Forelimb muscle (tissue), 1 donor: ENCODE measurements at regions not wholly inside any gene's neighbourhood (a gene's known extent, or its start where the extent isn't known, plus 50 kb on each side); places are given as distances from the start of the nearest gene placed in this dataset.
"Not testable (repeated sequence)": the region's sequence is repeated elsewhere in the genome, so short reads cannot be mapped to it uniquely, and the experiment has no call there.

ENCODE experiments used
- DNase-seq: peaks from one replicate; pipeline ENCODE4 v3.0.0-alpha.2; 2013; ENCODE audit warnings: low read depth

DNA sequence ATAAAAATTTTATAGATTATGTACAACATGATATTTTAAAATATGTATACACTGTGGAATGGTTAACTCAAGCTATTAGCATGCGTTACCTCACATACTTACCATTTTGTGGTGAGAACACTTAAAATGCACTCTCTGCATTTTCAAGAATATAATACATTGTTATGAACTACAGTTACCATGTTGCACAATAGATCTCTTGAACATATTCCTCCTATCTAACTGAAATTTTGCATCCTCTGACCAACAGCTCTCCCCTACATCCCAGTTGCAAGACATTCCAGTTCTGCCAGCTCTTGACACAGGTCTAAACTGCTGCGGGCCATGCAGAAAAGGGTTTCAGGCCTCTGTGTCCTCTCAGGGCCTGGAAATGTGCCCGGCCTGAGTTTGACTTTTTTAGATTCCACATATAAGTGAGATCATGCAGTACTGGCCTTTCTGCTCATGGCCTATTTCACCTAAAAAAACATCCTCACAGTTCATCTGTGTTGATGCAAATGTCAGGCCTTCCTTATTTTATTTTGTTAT is 113.7 kb downstream of the CDCA7 start:
- no peak for DNase-seq

DNA sequence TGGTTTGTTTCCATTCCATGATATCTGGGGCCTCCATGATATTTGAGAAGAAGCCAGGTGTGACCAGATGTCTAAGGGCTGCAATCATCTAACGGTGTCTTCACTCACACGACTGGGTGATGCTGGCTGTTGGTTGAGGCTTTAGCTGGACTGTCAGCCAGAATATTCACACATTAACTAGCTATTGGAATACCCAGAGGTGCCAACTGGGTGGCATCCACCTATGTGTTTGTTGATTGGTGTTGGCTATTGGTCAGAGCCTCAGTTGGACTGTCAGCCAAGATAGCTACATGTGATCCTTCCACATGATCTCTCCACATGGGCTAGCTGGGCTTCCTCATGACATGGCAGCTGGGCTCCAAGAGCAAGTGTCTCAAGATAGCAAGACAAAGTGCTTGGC is 117.4 kb downstream of the CDCA7 start:
- no peak for DNase-seq

DNA sequence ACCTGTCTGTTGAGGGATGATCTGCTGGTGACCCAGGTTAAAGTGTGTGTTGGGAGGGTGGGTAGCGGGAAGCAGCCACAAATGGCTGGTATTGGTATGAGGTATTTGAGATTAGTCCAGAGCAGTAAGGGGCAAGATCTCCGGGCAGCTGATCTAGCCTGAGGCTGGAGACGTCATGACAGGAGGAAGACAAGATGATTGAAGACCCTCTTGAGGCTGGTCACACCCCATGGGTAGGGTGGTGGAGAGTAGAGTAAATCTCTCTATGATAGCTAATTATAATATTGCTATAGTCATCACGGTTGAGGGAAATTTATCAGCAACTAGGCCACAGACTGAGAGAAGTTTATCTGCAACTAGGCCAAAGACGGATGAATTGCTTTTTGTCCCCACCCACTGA is 128.5 kb downstream of the CDCA7 start:
- no peak for DNase-seq

DNA sequence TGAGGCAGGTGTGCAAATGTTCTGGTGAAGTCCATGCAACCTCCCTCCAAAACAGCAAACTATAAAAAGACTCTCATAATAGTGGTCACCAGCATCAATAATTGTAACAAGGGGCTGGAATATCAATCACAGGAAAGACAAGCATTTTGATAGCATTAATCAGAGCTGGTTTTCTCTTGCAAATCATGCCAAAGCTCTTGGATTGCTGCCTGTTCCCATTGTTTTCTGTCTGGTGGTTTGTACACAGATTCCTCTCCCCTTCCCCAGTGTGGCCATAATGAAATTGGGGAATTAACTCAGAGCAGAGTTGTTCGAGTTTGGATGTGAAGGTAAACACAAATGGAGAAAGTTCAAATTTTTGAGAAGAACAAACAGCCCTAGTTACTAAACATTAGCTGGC is 134.2 kb downstream of the CDCA7 start:
- DNase-seq, result no peak

DNA sequence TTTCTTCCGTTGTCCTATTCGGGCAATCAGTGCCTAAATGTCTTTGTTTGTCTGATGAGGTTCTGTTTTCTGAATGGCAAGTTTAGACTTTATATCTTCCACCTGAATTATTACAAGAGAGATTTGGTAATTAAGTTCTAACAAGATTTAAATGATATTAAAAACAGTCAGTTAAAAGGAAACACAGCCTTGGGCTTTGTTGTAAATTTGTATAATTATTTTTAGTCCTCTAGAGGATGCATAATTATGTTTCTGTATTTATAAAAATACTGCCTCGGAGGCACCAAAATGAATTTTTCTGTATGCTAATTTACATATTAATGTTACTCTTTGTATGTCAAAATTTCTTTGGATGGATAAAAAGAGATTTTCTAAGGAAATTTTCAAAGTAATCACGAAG is 136.7 kb downstream of the CDCA7 start:
- DNase-seq, result no peak

DNA sequence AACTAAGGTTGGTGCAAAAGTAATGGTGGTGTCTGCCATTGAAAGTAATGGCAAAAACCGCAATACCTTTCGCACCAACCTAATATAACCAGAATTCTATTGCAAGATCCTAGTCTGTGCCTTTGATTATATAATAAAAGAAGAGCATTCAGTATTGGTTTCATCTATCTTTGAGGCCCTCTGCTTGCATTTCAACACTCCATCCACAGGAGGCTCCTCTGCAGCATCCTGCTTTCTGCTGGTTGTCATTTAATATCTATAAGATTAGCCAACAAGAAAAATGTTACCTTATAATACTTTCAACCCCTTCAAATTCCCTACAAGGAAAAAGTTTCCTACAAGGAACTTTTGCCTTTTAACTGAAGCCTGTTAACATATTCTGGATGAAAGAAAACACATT is 139.2 kb downstream of the CDCA7 start:
- DNase-seq, result no peak

DNA sequence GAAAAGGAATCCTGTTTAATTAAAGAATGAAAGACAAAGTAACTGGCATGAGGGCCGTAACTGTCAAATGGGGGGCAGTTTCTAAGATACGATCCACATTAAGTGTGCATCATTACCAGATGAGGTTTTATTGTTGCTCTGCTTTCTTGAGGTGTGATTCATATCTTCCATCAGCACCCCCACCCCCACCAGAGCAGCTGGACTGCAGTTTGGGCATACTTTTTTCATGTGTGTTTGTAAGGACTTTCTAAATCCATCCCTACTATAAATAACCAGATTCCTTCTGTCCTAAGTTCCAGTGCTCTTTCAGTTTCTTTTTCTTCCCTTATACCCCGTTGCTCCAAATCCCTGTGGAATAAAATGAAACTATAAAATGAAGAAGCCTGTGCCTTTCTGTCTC is 142.1 kb downstream of the CDCA7 start:
- DNase-seq, result no peak

DNA sequence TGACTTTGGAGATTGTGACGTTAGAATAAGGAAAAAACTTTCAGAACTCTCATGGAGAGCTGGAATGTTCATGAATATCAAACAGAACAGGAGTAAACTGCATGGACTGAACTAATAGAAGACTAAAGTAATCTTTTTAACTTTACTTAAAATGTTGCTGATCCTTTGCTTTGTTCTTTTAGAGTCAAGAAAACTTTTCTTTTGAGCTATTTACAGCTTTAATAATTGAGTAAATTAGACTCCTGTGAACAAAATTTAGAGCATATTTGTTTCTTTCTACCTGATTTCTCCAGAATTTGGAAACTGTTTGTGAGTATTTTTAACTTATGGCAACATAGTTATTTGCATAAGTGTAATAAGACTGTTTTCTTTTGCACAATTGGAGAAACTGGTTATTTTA is 146.3 kb downstream of the CDCA7 start:
- DNase-seq, result no peak

DNA sequence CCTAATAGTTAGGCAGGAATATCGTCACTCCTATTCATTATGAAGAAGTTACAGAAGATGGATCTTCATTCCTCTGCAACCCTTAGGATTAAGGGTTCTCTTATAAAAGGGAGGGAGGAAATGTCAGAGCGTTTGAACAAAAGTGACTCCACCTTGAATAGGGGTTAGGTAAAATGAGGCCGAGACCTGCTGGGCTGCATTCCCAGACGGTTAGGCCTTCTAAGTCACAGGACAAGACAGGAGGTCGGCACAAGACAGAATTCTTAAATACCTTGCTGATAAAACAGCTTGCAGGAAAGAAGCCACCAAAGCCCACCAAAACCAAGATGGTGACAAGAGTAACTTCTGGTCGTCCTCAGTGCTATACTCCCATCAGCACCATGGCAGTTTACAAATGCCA is 147.6 kb downstream of the CDCA7 start:
- DNase-seq, result no peak

DNA sequence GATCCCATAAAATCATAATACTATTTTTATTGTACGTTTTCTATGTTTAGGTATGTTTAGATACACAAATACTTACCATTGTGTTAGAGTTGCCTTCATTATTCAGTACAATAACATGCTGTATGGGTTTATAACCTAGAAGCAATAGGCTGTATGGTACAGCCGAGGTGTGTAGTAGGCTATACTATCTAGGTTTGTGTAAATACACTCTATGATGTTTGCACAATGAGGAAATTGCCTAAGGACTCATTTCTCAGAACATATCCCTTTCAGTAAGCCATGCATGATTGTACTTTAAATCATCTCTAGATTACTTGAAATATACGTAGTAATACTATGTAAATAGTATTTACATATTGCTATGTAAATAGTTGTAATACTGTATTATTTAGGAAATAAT is 156.7 kb downstream of the CDCA7 start:
- DNase-seq, result no peak

DNA sequence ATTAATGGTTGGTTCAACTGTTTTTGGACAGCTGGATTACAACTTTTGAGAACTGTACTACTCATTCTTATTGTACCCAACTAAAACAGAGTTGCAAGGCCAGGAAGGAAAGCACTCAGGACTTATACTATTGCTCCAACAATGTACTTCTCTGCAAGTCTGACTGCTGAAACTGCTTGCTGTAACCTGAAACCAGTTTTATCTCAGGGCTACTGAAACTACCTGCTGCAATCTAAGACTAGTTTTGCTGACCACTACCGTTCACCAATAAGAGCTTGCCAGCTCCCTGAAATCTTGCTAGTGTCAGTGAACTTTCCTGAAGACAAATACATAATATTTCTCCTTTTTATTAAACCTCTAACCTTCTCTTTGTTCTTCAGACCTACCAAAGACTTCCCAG is 157.3 kb downstream of the CDCA7 start:
- DNase-seq, result no peak

DNA sequence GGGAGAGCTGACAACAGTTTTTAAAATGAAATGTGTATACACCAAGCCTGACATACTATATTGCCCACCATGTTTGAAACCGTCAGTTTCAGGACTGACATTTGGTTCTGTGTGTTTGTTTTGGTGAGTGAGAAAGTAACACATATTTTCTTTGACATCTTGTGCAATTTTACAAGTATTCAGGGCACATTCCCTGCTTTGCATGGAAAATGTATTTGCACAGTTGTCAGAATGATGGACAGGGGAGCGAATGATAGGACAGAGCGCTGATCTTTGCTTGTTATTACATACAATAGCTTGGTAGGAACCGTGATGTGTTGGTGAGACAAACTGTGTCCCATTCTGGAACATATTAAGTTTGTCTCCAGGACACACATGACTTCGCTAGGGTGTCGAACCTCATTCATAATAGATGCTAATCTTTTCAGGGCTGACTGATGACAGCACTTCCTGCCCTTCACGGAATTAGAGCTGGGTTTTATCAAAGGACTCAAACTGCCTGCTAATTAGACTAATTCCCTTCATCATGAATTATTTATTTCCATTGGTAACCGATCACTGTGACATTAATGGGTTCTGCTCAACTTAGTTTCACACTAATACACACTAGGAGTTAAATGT is 158.5 kb downstream of the CDCA7 start:
- DNase-seq, result no peak

DNA sequence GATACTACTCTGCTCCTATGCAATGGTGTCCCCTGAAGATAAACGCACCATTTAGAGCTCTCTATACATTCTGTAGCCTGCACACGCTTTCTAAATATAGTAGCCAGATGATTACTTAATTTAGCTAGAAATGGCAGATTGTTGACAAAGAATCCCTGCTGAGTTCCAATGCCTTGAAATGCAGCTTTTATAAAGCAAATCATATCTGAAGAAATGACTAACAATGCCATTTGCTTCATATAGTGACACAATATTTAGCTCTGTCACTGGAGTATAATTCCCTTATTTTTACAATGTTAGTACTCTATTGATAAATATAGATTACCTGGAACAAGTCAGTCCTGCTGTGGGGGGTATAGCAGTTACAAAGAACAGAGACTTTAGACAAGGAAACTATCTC is 166.2 kb downstream of the CDCA7 start:
- DNase-seq, result no peak

DNA sequence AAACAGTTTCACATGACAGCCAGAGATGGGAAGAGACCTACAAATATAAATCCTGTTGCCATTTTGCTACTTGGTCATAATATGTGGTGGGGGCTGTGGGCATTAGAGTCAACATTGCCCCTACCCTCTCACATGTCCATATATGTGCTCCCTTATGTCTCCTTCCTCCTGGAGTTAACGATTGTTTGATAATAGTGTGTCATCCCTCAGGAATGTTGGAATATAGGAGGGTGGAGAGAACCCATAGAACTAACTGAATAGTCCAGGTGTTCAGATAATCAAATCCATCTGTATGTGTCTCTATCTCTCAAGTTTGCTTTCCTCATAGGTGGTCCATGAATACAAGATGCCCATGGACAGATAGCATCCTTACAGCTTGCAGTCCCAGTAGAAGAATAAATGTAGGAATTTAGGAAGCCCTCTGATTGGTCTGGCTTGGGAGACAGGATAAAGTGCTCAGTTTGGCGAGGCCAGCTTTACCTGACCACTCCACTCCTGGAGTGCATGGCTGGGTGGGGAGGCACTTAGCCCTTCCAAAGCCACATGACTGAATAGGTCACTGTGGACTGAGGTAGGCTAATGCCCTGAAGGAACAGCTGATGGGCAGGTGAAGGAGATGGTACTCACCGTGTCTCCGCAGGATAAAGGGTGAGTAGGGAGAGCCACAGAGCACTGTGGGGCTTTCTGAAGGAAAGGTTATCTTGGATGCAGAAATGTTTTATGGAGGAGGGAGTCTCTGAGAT is 166.9 kb downstream of the CDCA7 start:
- no peak for DNase-seq

DNA sequence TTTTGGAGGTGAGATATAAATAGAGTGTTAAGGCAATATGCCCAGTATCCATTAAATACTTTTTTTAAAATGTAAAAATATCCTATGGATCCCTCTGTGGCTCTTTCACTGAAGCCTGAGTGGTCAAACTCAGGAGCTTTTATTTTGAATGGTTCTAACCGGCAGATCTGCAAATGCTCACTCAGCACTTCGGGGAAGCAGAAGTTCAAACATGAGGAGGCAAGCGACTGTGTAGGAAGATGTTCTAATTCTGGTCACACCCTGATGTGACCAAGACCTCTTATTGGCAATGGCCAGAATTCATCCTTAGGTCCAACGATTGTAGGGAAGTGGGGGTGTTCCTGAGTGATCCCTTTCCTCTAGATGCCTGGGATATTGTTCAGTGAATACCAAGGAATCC is 168.8 kb downstream of the CDCA7 start:
- DNase-seq, result peak; percentile 31

DNA sequence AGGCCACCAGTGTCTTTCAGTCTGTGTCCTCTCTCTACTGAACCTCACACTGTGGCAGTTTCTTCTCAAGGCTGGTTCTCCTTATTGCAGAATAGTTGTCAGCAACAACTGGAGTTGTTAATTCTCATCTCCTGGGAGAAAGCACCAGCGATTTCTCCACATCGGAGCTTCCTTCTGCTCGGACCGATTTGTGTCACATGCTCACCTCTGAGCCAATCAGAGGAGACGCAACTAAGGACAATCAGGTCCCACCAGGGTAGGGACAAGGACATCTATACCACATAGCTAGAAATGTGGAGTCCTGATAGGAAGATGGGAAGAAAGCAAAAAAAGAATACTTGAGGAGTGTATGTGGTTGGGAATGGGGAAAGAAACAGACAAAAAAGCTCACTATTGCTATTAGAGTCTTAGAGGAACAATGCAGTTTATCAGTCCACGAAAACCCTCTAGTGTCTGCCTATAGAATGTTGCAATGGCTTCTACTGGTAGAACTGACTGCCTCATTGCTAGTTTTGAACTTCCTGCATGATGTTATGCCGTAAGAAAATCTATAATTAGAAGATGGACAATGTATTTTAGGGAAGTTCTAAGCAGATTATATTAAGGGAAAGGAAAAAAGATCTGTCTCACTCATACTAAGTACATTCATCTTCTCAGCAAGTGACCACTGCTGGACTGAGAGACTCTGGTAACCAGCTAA is 169.7 kb downstream of the CDCA7 start:
- DNase-seq, result no peak

DNA sequence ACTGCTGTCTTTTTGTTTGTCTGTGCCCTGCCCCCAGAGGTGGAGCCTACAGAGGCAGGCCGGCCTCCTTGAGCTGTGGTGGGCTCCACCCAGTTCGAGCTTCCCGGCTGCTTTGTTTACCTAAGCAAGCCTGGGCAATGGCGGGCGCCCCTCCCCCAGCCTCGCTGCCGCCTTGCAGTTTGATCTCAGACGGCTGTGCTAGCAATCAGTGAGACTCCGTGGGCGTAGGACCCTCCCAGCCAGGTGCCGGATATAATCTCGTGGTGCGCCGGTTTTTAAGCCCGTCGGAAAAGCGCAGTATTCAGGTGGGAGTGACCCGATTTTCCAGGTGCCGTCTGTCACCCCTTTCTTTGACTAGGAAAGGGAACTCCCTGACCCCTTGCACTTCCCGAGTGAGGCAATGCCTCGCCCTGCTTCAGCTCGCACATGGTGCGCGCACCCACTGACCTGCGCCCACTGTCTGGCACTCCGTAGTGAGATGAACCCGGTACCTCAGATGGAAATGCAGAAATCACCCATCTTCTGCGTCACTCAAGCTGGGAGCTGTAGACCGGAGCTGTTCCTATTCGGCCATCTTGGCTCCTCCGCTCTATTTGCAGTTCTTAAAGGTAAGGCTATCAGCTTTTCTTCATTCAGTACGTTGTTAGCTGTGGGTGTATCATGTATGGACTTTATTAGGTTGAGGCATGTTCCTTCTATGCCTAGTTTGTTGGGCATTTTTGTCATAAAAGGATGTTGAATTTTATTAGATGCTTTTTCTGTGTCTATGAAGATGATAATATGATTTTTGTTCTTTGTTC is 178.3 kb downstream of the CDCA7 start:
- DNase-seq, result not testable (repeated sequence)

DNA sequence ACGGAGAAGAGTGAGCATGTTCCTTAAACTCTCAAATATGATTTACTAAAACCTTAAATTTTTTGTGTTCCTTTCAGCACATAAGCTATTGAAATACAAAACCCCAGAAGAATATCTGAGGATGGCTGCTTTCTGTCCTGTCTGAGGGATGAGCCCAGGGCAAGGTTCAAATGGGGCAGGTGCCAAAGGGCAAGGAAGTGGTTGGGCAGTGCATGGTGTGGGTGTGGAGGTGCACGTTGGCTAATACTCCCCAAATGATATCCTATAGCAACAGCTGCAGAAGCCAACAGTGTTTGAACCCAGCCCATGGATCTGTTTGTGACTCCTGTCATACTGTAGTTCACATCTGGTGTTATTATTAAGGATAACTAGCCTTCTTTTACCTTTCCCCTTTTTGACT is 183.0 kb downstream of the CDCA7 start:
- no peak for DNase-seq

DNA sequence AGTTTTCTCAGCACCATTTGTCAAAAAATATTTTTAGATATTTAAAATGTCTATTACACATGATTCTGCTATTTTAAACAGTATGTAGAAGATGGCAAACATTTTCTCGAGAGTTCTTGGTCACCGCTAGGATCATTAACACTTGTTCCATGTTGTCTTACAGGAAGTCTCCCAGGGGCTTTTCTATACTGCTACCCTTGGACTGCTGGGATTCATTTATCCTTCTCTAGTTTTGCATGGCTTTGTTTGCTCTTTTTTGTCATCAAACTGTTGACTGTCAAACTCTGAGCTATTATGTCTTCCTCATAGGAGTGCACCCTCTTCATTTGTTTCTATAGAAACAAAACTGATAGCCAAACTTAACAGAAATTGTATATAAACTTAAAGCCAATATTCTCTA is 184.9 kb downstream of the CDCA7 start:
- no peak for DNase-seq

DNA sequence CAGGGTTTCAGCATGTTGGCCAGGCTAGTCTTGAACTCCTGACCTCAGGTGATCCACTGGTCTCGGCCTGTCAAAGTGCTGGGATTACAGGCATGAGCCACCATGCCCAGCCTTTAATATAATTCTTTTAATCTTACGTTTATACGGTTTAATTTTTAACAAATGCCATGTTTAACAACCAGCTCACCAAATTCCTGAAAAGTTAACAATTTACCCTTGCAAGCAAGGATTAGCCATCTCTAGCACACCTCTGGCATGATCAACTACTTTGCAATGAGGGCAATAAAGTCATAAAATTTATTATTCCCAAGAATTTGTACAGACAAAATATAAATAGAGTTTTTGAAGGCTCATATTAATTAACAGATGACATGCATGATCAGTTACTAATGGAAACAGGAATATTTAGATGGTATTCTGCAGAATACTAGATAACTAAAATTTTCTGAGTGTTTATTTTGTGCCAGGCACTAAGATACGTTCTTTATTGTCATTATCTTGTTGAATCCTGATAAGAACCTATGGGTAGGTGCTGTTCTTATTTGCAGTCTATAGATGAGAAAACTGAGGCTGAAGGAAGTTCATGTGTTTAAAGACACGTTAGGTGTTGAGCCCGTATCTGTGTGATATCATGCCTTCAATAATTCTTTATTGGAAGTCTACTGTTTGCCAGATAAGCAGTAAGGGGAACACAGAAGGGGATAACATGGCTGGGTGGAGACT is 190.1 kb downstream of the CDCA7 start:
- DNase-seq, result no peak

DNA sequence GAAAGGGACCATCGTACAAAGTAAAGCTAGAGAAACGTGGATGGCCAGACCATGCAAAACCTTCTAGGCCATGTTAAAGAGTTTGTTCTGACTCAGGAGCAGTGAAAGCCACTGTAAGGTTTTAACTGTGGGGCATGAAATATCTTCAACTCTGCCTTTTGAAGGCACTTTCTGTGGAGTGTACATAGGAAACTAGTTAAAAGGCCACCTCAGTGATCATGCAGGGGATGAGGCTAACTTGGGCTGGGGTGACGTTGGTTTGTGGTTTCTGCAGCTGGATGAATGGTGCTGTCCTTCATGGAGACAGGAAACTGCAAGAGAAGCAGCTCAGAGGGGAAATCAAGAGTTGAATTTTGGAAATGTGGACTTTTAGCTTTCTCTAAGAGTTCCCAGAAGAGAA is 190.7 kb downstream of the CDCA7 start:
- no peak for DNase-seq
